Loucy (cell line): ENCODE measurements at regions not wholly inside any gene's neighbourhood (a gene's known extent, or its start where the extent isn't known, plus 50 kb on each side); places are given as distances from the start of the nearest gene placed in this dataset.

Experiments used
- H2AFZ ChIP-seq: fragments of 200-600 bp; sonication (generic); 2 replicates; pipeline ENCODE4 v1.6.0; 2016; ENCODE audit warnings: antibody characterized with exemption, mild to moderate bottlenecking, low read length, moderate library complexity
- H3F3A ChIP-seq: fragments of 200-600 bp; 2 replicates; pipeline ENCODE4 v1.6.0; 2016; ENCODE audit warnings: antibody characterized with exemption, low read depth, mild to moderate bottlenecking
- H3K27me3 ChIP-seq: fragments of 200-600 bp; sonication (generic); 2 replicates; pipeline ENCODE4 v1.6.1; 2014; ENCODE audit warnings: low read length, mild to moderate bottlenecking; ENCODE audit not compliant: insufficient read depth, poor library complexity, severe bottlenecking
- H3K36me3 ChIP-seq: fragments of 200-600 bp; sonication (generic); 2 replicates; pipeline ENCODE4 v1.6.1; 2016; ENCODE audit warnings: low read length; ENCODE audit not compliant: insufficient read depth
- H3K4me1 ChIP-seq: fragments of 200-600 bp; sonication (generic); 2 replicates; pipeline ENCODE4 v1.5.1; 2014; ENCODE audit warnings: low read length, mild to moderate bottlenecking; ENCODE audit not compliant: insufficient read depth, poor library complexity, severe bottlenecking
- H3K4me2 ChIP-seq: fragments of 200-600 bp; sonication (generic); 2 replicates; pipeline ENCODE4 v1.6.0; 2014; ENCODE audit warnings: antibody characterized with exemption, low read length, low read depth, mild to moderate bottlenecking; ENCODE audit not compliant: poor library complexity, severe bottlenecking
- H3K4me3 ChIP-seq: fragments of 200-600 bp; sonication (generic); 2 replicates; pipeline ENCODE4 v1.5.1; 2014; ENCODE audit warnings: low read length, mild to moderate bottlenecking, mixed read lengths; ENCODE audit not compliant: poor library complexity, severe bottlenecking
- H3K79me2 ChIP-seq: fragments of 200-600 bp; sonication (generic); 2 replicates; pipeline ENCODE4 v1.6.1; 2014; ENCODE audit warnings: low read length; ENCODE audit not compliant: insufficient read depth
- H3K9ac ChIP-seq: fragments of 200-600 bp; sonication (generic); 2 replicates; pipeline ENCODE4 v1.6.0; 2014; ENCODE audit warnings: mild to moderate bottlenecking, low read depth, low read length, moderate library complexity; ENCODE audit not compliant: poor library complexity, severe bottlenecking
- H3K9me2 ChIP-seq: fragments of 200-600 bp; sonication (generic); replicated peaks from 2 replicates; pipeline ENCODE4 v1.6.1; 2016; ENCODE audit warnings: low read depth, low read length, mixed read lengths
- H3K9me3 ChIP-seq: fragments of 200-600 bp; sonication (generic); 2 replicates; pipeline ENCODE4 v1.6.1; 2014; ENCODE audit warnings: mild to moderate bottlenecking, antibody characterized with exemption, low read length, low read depth; ENCODE audit not compliant: insufficient read depth
- H4K20me1 ChIP-seq: fragments of 200-600 bp; sonication (generic); 2 replicates; pipeline ENCODE4 v1.6.0; 2014; ENCODE audit warnings: antibody characterized with exemption, low read length, mild to moderate bottlenecking; ENCODE audit not compliant: insufficient read depth, poor library complexity, severe bottlenecking
- EZH2phosphoT487 ChIP-seq: fragments of 200-600 bp; IDR thresholded peaks from 2 replicates; pipeline ENCODE4 v1.6.1; 2018; ENCODE audit warnings: antibody characterized with exemption, mild to moderate bottlenecking, moderate library complexity, borderline replicate concordance
- TF ChIP-seq, protein P1 (sequence below): fragments of 200-600 bp; sonication (generic); conservative IDR thresholded peaks from 2 replicates; pipeline ENCODE4 v1.5.1; 2014; ENCODE audit warnings: mild to moderate bottlenecking, antibody characterized with exemption, low read length

DNA sequence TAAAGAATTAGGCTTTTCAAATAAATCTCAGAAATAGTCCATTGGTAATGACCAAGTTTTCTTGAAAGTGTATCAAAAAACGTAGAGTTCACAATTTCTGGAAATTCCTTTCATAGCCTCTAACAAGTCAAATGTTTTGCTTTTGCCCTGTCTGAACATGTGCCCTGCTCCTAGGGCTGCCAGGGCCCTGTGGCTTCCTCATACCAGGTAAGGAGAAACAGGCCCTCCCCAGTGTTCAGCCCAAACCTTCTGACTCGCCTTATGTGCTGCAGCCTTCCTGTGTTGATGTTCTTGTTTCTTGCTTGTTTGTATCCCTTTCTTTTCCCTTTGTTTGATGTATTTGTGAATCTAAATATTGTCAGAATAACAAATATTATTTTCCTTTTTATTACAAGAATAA is 146.1 kb upstream of the PACRGL start:
- Histone ChIP-seq H3K9ac (no peak overlapping the region), H3K4me2 (no peak overlapping the region), H3K27me3 (no peaks in the 10 kb centered on the region), H3K9me3 (no peaks in the 10 kb centered on the region), H3K4me1 (no peaks in the 10 kb centered on the region), H3F3A (no peaks in the 10 kb centered on the region), H3K9me2 (no peaks in the 10 kb centered on the region), H3K36me3 (no peaks in the 10 kb centered on the region), H2AFZ (no peak overlapping the region), H4K20me1 (no peaks in the 10 kb centered on the region), H3K79me2 (no peaks in the 10 kb centered on the region), H3K4me3 (no peak overlapping the region)
- no peak for TF ChIP-seq EZH2phosphoT487

DNA sequence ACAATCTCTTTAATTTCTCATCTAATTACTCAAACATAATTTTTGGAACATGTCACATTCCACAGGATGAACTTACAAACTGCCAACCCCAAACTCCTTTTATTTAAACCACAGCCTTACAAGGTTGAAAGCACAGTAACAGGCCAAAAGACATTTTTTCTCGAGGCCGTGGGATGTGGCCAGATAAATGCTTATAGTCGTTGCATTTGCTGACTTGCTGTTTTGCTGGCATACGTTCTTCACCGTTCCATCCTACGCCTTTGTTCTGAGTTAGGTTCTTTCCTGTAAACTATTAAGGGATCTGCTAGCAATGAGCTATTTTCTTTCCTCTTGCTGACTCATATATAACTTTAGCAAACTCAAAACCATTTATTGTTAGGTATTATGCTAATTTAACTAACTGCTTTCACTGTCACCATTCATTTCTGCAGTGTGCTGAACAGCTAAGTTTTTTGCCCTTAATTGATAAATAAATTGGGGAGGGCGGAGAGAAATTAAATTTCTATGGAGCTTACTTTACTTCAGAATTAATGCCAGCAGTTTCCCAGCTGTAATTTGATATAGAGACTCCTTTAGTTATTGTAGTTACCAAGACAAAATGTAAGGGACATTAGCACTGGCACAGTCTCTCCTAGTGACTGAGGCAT is 135.1 kb upstream of the PACRGL start:
- no peak overlapping the region for H3K4me3 ChIP-seq
- no peaks in the 10 kb centered on the region for H3K27me3 ChIP-seq
- H3K9ac ChIP-seq: no peak overlapping the region
- no peaks in the 10 kb centered on the region for H4K20me1 ChIP-seq
- H3K79me2 ChIP-seq: no peaks in the 10 kb centered on the region
- H3K9me2 ChIP-seq: no peaks in the 10 kb centered on the region
- TF ChIP-seq EZH2phosphoT487: no peak
- TF ChIP-seq, protein P1, sequence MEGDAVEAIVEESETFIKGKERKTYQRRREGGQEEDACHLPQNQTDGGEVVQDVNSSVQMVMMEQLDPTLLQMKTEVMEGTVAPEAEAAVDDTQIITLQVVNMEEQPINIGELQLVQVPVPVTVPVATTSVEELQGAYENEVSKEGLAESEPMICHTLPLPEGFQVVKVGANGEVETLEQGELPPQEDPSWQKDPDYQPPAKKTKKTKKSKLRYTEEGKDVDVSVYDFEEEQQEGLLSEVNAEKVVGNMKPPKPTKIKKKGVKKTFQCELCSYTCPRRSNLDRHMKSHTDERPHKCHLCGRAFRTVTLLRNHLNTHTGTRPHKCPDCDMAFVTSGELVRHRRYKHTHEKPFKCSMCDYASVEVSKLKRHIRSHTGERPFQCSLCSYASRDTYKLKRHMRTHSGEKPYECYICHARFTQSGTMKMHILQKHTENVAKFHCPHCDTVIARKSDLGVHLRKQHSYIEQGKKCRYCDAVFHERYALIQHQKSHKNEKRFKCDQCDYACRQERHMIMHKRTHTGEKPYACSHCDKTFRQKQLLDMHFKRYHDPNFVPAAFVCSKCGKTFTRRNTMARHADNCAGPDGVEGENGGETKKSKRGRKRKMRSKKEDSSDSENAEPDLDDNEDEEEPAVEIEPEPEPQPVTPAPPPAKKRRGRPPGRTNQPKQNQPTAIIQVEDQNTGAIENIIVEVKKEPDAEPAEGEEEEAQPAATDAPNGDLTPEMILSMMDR: no peak
- H2AFZ ChIP-seq: no peak overlapping the region
- H3K4me2 ChIP-seq: no peak overlapping the region
- H3K36me3 ChIP-seq: no peaks in the 10 kb centered on the region
- no peaks in the 10 kb centered on the region for H3K9me3 ChIP-seq
- H3K4me1 ChIP-seq: no peaks in the 10 kb centered on the region
- no peaks in the 10 kb centered on the region for H3F3A ChIP-seq

DNA sequence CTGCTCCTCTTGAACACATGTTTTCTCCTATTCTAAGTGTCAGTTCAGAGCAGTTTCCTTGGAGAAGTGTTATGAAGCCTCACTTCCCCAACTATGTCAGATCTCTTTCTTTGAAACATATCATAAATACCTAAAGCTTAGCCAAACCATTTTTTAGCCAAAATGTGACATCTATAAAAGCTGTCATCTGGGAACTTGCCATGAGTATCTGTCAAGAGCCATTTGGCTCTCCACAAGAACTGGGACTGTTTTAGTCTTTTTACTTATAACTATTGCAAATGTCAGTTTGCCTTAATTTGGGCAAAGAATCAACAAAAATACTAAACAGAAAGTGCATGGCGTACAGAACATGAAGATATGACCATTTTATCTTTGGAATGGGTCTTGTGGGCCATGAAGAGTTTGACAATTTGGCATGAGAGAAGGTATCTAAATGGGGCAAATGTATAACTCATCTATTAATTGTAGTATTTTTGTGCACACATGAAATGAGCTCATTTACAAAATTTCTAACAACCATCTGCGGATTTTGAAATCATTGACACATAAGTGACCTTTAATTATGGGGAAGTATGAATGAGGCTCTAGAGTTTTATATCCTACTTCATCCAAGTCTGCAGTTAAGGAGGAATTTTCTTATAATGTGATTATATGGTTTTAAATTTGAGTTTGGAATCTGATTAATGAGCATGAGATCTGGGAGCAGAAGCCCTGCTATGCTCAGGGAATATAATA is 129.1 kb upstream of the PACRGL start:
- Histone ChIP-seq H3K36me3 (no peaks in the 10 kb centered on the region), H3K4me1 (no peaks in the 10 kb centered on the region), H3K9ac (no peak overlapping the region), H3K79me2 (no peaks in the 10 kb centered on the region), H3K27me3 (no peaks in the 10 kb centered on the region), H3K4me3 (no peak overlapping the region), H2AFZ (no peak overlapping the region), H3K9me3 (no peaks in the 10 kb centered on the region), H4K20me1 (no peaks in the 10 kb centered on the region), H3F3A (no peaks in the 10 kb centered on the region), H3K9me2 (no peaks in the 10 kb centered on the region), H3K4me2 (no peak overlapping the region)
- no peak for TF ChIP-seq EZH2phosphoT487
- TF ChIP-seq, protein P1: no peak
